ENCODE measurements at regions not wholly inside any gene's neighbourhood (a gene's known extent, or its start where the extent isn't known, plus 50 kb on each side); places are given as distances from the start of the nearest gene placed in this dataset.

- ATAC-seq (replicated peaks in 1 of 4) (no peak), DNase-seq (no peak)
- ChIA-PET POLR2A (no interaction called here), CTCF (no interaction called here)
- Mint-ChIP-seq H3K27ac (no peak overlapping the region), H3K27me3 (peaks cover 2 to 4% of the 10 kb centered on the region in 2 donors), H3K4me3 (no peak overlapping the region), H3K36me3 (no peaks in the 10 kb centered on the region), H3K9me3 (peaks cover 0 to 10% (median 0%) of the 10 kb centered on the region in 3 donors), H3K4me1 (no peaks in the 10 kb centered on the region)
- 81% methylated on average over 3 of the region's 3 CpGs for WGBS (ENCODE audit: insufficient coverage)
- Histone ChIP-seq H3K36me3 (ENCODE audit: control insufficient read depth in 2 of 2, extremely low read depth in 1 of 2, insufficient read depth in 1 of 2, low read length in 1 of 2) (no peaks in the 10 kb centered on the region), H3K9me3 (no peaks in the 10 kb centered on the region), H3K27me3 (replicated peaks in 1 of 2; ENCODE audit: control insufficient read depth in 2 of 2, extremely low read depth in 1 of 2, insufficient read depth in 2 of 2, low read length in 1 of 2) (no peaks in the 10 kb centered on the region), H3K4me1 (ENCODE audit: control insufficient read depth in 1 of 2, extremely low read depth in 1 of 2, insufficient read depth in 2 of 2, low read length in 2 of 2) (no peaks in the 10 kb centered on the region), H3K27ac (ENCODE audit: low read length) (no peak overlapping the region), H3K4me3 (ENCODE audit: control insufficient read depth in 1 of 2, extremely low read depth in 1 of 2, low read length in 1 of 2) (no peak overlapping the region)
Observed at GRCh38 chr6:24054388-24054787, 71.6 kb upstream of the NRSN1 start.

GRCh38 chr6:24056567-24056966 is 69.4 kb upstream of the NRSN1 start:
- Histone ChIP-seq H3K36me3 (ENCODE audit: control insufficient read depth in 2 of 2, extremely low read depth in 1 of 2, insufficient read depth in 1 of 2, low read length in 1 of 2) (no peaks in the 10 kb centered on the region), H3K27me3 (replicated peaks in 1 of 2; ENCODE audit: control insufficient read depth in 2 of 2, extremely low read depth in 1 of 2, insufficient read depth in 2 of 2, low read length in 1 of 2) (no peaks in the 10 kb centered on the region), H3K27ac (ENCODE audit: low read length) (no peak overlapping the region), H3K9me3 (no peaks in the 10 kb centered on the region), H3K4me3 (ENCODE audit: control insufficient read depth in 1 of 2, extremely low read depth in 1 of 2, low read length in 1 of 2) (no peak overlapping the region), H3K4me1 (ENCODE audit: control insufficient read depth in 1 of 2, extremely low read depth in 1 of 2, insufficient read depth in 2 of 2, low read length in 2 of 2) (no peaks in the 10 kb centered on the region)
- ChIA-PET CTCF (no interaction called here), POLR2A (no interaction called here)
- DNase-seq (no peak), ATAC-seq (replicated peaks in 1 of 4) (no peak)
- Mint-ChIP-seq H3K27me3 (peaks cover 2% of the 10 kb centered on the region in 2 donors), H3K4me1 (no peaks in the 10 kb centered on the region), H3K4me3 (no peak overlapping the region), H3K9me3 (peaks cover 0 to 10% (median 0%) of the 10 kb centered on the region in 3 donors), H3K27ac (no peak overlapping the region), H3K36me3 (no peaks in the 10 kb centered on the region)
- 85% methylated on average over 4 of the region's 4 CpGs for WGBS (ENCODE audit: insufficient coverage)

- WGBS (ENCODE audit: insufficient coverage): 83% methylated on average over 1 of the region's 3 CpGs
- H3K4me1 Mint-ChIP-seq: no peaks in the 10 kb centered on the region
Observed at GRCh38 chr6:24057030-24057429, 69.0 kb upstream of the NRSN1 start.

GRCh38 chr6:24060982-24061754 is 64.8 kb upstream of the NRSN1 start:
- no peak overlapping the region for H3K4me3 ChIP-seq (ENCODE audit: control insufficient read depth in 1 of 2, extremely low read depth in 1 of 2, low read length in 1 of 2)
- Mint-ChIP-seq H3K27me3 (peaks cover 0 to 13% of the 10 kb centered on the region in 2 donors), H3K4me1 (no peaks in the 10 kb centered on the region), H3K36me3 (no peaks in the 10 kb centered on the region), H3K9me3 (peaks cover 0 to 10% (median 0%) of the 10 kb centered on the region in 3 donors), H3K4me3 (no peak overlapping the region), H3K27ac (no peak overlapping the region)
- POLR2A ChIA-PET: no interaction called here
- ATAC-seq (replicated peaks in 1 of 4) (no peak), DNase-seq (no peak)
- CTCF ChIA-PET: no interaction called here
- no peaks in the 10 kb centered on the region for H3K27me3 ChIP-seq (replicated peaks in 1 of 2; ENCODE audit: control insufficient read depth in 2 of 2, extremely low read depth in 1 of 2, insufficient read depth in 2 of 2, low read length in 1 of 2)
- no peaks in the 10 kb centered on the region for H3K4me1 ChIP-seq (ENCODE audit: control insufficient read depth in 1 of 2, extremely low read depth in 1 of 2, insufficient read depth in 2 of 2, low read length in 2 of 2)
- H3K36me3 ChIP-seq (ENCODE audit: control insufficient read depth in 2 of 2, extremely low read depth in 1 of 2, insufficient read depth in 1 of 2, low read length in 1 of 2): no peaks in the 10 kb centered on the region
- WGBS (ENCODE audit: insufficient coverage): no CpG with 5 or more reads among the region's 2 CpGs
- no peak overlapping the region for H3K27ac ChIP-seq (ENCODE audit: low read length)
- H3K9me3 ChIP-seq: no peaks in the 10 kb centered on the region

More at GRCh38 chr6:24057030-24057429, 69.0 kb upstream of the NRSN1 start:
- Mint-ChIP-seq H3K36me3 (no peaks in the 10 kb centered on the region), H3K27ac (no peak overlapping the region), H3K4me3 (no peak overlapping the region), H3K9me3 (peaks cover 0 to 10% (median 0%) of the 10 kb centered on the region in 3 donors), H3K27me3 (peaks cover 2 to 3% of the 10 kb centered on the region in 2 donors)
- Histone ChIP-seq H3K27ac (ENCODE audit: low read length) (no peak overlapping the region), H3K9me3 (no peaks in the 10 kb centered on the region), H3K4me1 (ENCODE audit: control insufficient read depth in 1 of 2, extremely low read depth in 1 of 2, insufficient read depth in 2 of 2, low read length in 2 of 2) (no peaks in the 10 kb centered on the region), H3K4me3 (ENCODE audit: control insufficient read depth in 1 of 2, extremely low read depth in 1 of 2, low read length in 1 of 2) (no peak overlapping the region), H3K27me3 (replicated peaks in 1 of 2; ENCODE audit: control insufficient read depth in 2 of 2, extremely low read depth in 1 of 2, insufficient read depth in 2 of 2, low read length in 1 of 2) (no peaks in the 10 kb centered on the region), H3K36me3 (ENCODE audit: control insufficient read depth in 2 of 2, extremely low read depth in 1 of 2, insufficient read depth in 1 of 2, low read length in 1 of 2) (no peaks in the 10 kb centered on the region)
- POLR2A ChIA-PET: no interaction called here
- DNase-seq (no peak), ATAC-seq (replicated peaks in 1 of 4) (no peak)
- CTCF ChIA-PET: no interaction called here

- Mint-ChIP-seq H3K4me1 (no peaks in the 10 kb centered on the region), H3K36me3 (no peaks in the 10 kb centered on the region), H3K27me3 (peaks cover 0 to 13% of the 10 kb centered on the region in 2 donors), H3K9me3 (peaks cover 0 to 10% (median 0%) of the 10 kb centered on the region in 3 donors), H3K4me3 (no peak overlapping the region), H3K27ac (no peak overlapping the region)
- DNase-seq (no peak), ATAC-seq (replicated peaks in 1 of 4) (no peak)
- 85% methylated on average over 1 of the region's 1 CpG for WGBS (ENCODE audit: insufficient coverage)
- ChIA-PET POLR2A (no interaction called here), CTCF (no interaction called here)
- H3K4me1 ChIP-seq (ENCODE audit: control insufficient read depth in 1 of 2, extremely low read depth in 1 of 2, insufficient read depth in 2 of 2, low read length in 2 of 2): no peaks in the 10 kb centered on the region
- no peaks in the 10 kb centered on the region for H3K9me3 ChIP-seq
- no peak overlapping the region for H3K27ac ChIP-seq (ENCODE audit: low read length)
- no peaks in the 10 kb centered on the region for H3K36me3 ChIP-seq (ENCODE audit: control insufficient read depth in 2 of 2, extremely low read depth in 1 of 2, insufficient read depth in 1 of 2, low read length in 1 of 2)
- H3K27me3 ChIP-seq (replicated peaks in 1 of 2; ENCODE audit: control insufficient read depth in 2 of 2, extremely low read depth in 1 of 2, insufficient read depth in 2 of 2, low read length in 1 of 2): no peaks in the 10 kb centered on the region
- H3K4me3 ChIP-seq (ENCODE audit: control insufficient read depth in 1 of 2, extremely low read depth in 1 of 2, low read length in 1 of 2): no peak overlapping the region
Observed at GRCh38 chr6:24064106-24064505, 61.9 kb upstream of the NRSN1 start.

GRCh38 chr6:24064832-24065231 is 61.2 kb upstream of the NRSN1 start:
- Mint-ChIP-seq H3K9me3 (peaks cover 0 to 10% (median 0%) of the 10 kb centered on the region in 3 donors), H3K36me3 (no peaks in the 10 kb centered on the region), H3K27me3 (peaks cover 0 to 13% of the 10 kb centered on the region in 2 donors), H3K4me3 (no peak overlapping the region), H3K4me1 (no peaks in the 10 kb centered on the region), H3K27ac (no peak overlapping the region)
- ChIA-PET CTCF (no interaction called here), POLR2A (no interaction called here)
- Histone ChIP-seq H3K4me3 (ENCODE audit: control insufficient read depth in 1 of 2, extremely low read depth in 1 of 2, low read length in 1 of 2) (no peak overlapping the region), H3K27me3 (replicated peaks in 1 of 2; ENCODE audit: control insufficient read depth in 2 of 2, extremely low read depth in 1 of 2, insufficient read depth in 2 of 2, low read length in 1 of 2) (no peaks in the 10 kb centered on the region), H3K9me3 (no peaks in the 10 kb centered on the region), H3K36me3 (ENCODE audit: control insufficient read depth in 2 of 2, extremely low read depth in 1 of 2, insufficient read depth in 1 of 2, low read length in 1 of 2) (no peaks in the 10 kb centered on the region), H3K27ac (ENCODE audit: low read length) (no peak overlapping the region), H3K4me1 (ENCODE audit: control insufficient read depth in 1 of 2, extremely low read depth in 1 of 2, insufficient read depth in 2 of 2, low read length in 2 of 2) (no peaks in the 10 kb centered on the region)
- WGBS (ENCODE audit: insufficient coverage): no CpG with 5 or more reads among the region's 1 CpG
- DNase-seq (no peak), ATAC-seq (replicated peaks in 1 of 4) (no peak)

All from T-cell (primary cell).